22Rv1 (cell line): ENCODE measurements at regions not wholly inside any gene's neighbourhood (a gene's known extent, or its start where the extent isn't known, plus 50 kb on each side); places are given as distances from the start of the nearest gene placed in this dataset.

Experiments
- ZFX ChIP-seq: fragments of 450-650 bp; IDR thresholded peaks from 2 replicates; pipeline ENCODE4 v1.6.1; 2017; ENCODE audit warnings: antibody characterized with exemption, borderline replicate concordance
- TF ChIP-seq, protein P1 (sequence below): fragments of 450-650 bp; IDR thresholded peaks from 2 replicates; pipeline ENCODE4 v1.5.1; 2017; ENCODE audit warnings: mild to moderate bottlenecking

GRCh38 chr5:128774605-128775004 lies 190.7 kb upstream of the SLC27A6 start:
- TF ChIP-seq, protein P1, sequence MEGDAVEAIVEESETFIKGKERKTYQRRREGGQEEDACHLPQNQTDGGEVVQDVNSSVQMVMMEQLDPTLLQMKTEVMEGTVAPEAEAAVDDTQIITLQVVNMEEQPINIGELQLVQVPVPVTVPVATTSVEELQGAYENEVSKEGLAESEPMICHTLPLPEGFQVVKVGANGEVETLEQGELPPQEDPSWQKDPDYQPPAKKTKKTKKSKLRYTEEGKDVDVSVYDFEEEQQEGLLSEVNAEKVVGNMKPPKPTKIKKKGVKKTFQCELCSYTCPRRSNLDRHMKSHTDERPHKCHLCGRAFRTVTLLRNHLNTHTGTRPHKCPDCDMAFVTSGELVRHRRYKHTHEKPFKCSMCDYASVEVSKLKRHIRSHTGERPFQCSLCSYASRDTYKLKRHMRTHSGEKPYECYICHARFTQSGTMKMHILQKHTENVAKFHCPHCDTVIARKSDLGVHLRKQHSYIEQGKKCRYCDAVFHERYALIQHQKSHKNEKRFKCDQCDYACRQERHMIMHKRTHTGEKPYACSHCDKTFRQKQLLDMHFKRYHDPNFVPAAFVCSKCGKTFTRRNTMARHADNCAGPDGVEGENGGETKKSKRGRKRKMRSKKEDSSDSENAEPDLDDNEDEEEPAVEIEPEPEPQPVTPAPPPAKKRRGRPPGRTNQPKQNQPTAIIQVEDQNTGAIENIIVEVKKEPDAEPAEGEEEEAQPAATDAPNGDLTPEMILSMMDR = no peak
- TF ChIP-seq ZFX = no peak
